ENCODE measurements at regions not wholly inside any gene's neighbourhood (a gene's known extent, or its start where the extent isn't known, plus 50 kb on each side); places are given as distances from the start of the nearest gene placed in this dataset.

DNA sequence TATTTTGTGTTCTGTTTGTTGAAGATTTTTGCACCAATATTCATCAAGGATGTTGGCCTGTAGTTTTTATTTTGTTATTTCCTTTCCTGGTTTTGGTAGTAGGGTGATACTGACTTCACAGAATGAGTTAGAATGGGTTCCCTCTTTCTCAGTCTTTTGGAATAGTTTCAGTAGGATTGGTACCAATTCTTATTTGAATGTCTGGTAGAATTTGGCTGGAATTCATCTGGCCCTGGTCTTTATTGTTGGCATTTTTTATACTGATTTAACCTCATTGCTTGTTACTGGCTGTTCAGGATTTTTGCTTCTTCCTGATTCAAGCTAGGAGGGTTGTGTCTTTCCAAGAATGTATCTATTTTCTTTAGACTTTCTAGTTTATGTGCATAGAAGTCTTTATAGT, 263.7 kb downstream of the SOX11 start:
- no peak for TF ChIP-seq EZH2 (IDR thresholded peaks at IDR 0.05; ENCODE audit: borderline replicate concordance, low read depth, low read length, severe bottlenecking)
- TF ChIP-seq, protein P1, sequence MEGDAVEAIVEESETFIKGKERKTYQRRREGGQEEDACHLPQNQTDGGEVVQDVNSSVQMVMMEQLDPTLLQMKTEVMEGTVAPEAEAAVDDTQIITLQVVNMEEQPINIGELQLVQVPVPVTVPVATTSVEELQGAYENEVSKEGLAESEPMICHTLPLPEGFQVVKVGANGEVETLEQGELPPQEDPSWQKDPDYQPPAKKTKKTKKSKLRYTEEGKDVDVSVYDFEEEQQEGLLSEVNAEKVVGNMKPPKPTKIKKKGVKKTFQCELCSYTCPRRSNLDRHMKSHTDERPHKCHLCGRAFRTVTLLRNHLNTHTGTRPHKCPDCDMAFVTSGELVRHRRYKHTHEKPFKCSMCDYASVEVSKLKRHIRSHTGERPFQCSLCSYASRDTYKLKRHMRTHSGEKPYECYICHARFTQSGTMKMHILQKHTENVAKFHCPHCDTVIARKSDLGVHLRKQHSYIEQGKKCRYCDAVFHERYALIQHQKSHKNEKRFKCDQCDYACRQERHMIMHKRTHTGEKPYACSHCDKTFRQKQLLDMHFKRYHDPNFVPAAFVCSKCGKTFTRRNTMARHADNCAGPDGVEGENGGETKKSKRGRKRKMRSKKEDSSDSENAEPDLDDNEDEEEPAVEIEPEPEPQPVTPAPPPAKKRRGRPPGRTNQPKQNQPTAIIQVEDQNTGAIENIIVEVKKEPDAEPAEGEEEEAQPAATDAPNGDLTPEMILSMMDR (IDR thresholded peaks at IDR 0.05; ENCODE audit: borderline replicate concordance, extremely low read depth, low read length, poor library complexity, severe bottlenecking) = no peak
- Histone ChIP-seq H4K20me1 (ENCODE audit: insufficient read depth, low read length) (no peaks in the 10 kb centered on the region), H3K36me3 (ENCODE audit: insufficient read depth, low read length) (no peaks in the 10 kb centered on the region), H2AFZ (ENCODE audit: low read depth, low read length) (no peak overlapping the region), H3K9ac (ENCODE audit: low read depth, low read length) (no peak overlapping the region), H3K4me2 (ENCODE audit: insufficient read depth, low read length) (no peak overlapping the region), H3K9me3 (ENCODE audit: insufficient read depth, low read length, severe bottlenecking) (no peaks in the 10 kb centered on the region), H3K4me3 (ENCODE audit: low read depth in 1 of 2, low read length in 2 of 2) (no peak overlapping the region), H3K27me3 (ENCODE audit: insufficient read depth, low read length, poor library complexity) (no peaks in the 10 kb centered on the region), H3K27ac (ENCODE audit: low read length) (no peak overlapping the region), H3K4me1 (ENCODE audit: insufficient read depth, low read length) (no peaks in the 10 kb centered on the region), H3K79me2 (ENCODE audit: insufficient read depth, low read length) (no peaks in the 10 kb centered on the region)
- DNase-seq (no peak), ATAC-seq (ENCODE audit: insufficient read depth, low read depth) (no peak)

DNA sequence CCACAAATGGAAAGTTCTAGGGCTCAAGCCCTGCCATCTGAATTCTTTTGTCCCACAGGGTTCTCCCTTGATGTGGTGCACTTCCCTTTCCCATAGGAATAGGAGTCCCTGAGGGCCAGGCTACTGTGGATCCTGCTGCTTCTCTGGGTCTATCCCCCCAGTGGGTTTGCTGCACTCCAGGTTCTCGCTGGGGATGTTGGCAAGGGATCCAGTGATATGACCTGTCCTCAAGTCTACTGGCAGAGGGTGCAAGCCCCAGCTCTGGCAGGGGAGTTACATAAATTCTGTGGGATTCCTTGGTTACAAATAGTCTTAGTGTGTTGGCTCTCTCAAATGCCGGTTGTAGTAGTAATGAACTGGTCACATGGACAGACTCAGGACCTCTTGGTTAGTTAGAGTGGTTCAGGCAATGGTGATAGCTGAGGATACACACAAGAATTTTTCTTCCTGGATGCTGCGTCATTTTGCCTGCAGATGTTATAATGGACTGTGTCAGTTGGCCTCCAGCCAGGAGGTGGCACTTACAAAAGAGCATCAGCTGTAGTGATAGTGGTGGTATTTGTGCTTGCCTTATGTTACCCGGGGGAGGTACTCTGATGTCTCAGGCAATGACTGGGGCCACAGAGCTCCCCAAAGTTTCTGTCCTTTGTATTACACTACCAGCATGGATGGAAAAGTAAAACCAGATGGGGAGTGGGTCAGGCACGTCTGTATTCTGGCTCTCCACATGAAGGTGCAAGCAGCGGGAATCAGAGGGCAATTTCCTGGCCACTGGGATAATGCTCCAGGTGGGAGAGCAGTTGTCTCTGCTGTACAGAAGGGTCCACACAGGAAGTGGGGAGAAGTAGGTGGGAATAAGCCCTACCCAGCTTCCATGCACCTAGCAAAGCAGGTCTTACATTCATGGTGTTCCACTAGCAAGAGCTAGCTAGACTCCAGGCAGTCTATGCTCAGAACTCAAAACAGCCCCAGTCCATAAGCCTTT, 267.9 kb downstream of the SOX11 start:
- no peak overlapping the region for H2AFZ ChIP-seq (ENCODE audit: low read depth, low read length)
- H3K27ac ChIP-seq (ENCODE audit: low read length) = no peak overlapping the region
- ATAC-seq (ENCODE audit: insufficient read depth, low read depth) (no peak), DNase-seq (no peak)
- H3K9ac ChIP-seq (ENCODE audit: low read depth, low read length) = no peak overlapping the region
- no peak overlapping the region for H3K4me2 ChIP-seq (ENCODE audit: insufficient read depth, low read length)
- no peaks in the 10 kb centered on the region for H3K4me1 ChIP-seq (ENCODE audit: insufficient read depth, low read length)
- H3K79me2 ChIP-seq (ENCODE audit: insufficient read depth, low read length) = no peaks in the 10 kb centered on the region
- no peaks in the 10 kb centered on the region for H3K36me3 ChIP-seq (ENCODE audit: insufficient read depth, low read length)
- no peaks in the 10 kb centered on the region for H3K9me3 ChIP-seq (ENCODE audit: insufficient read depth, low read length, severe bottlenecking)
- H3K27me3 ChIP-seq (ENCODE audit: insufficient read depth, low read length, poor library complexity) = no peaks in the 10 kb centered on the region
- no peak for TF ChIP-seq EZH2 (IDR thresholded peaks at IDR 0.05; ENCODE audit: borderline replicate concordance, low read depth, low read length, severe bottlenecking)
- TF ChIP-seq, protein P1 (IDR thresholded peaks at IDR 0.05; ENCODE audit: borderline replicate concordance, extremely low read depth, low read length, poor library complexity, severe bottlenecking) = no peak
- no peak overlapping the region for H3K4me3 ChIP-seq (ENCODE audit: low read depth in 1 of 2, low read length in 2 of 2)
- H4K20me1 ChIP-seq (ENCODE audit: insufficient read depth, low read length) = no peaks in the 10 kb centered on the region

- Histone ChIP-seq H2AFZ (ENCODE audit: low read depth, low read length) (no peak overlapping the region), H3K9me3 (ENCODE audit: insufficient read depth, low read length, severe bottlenecking) (no peaks in the 10 kb centered on the region), H3K27ac (ENCODE audit: low read length) (no peak overlapping the region), H3K4me2 (ENCODE audit: insufficient read depth, low read length) (no peak overlapping the region), H3K4me3 (ENCODE audit: low read depth in 1 of 2, low read length in 2 of 2) (no peak overlapping the region), H4K20me1 (ENCODE audit: insufficient read depth, low read length) (no peaks in the 10 kb centered on the region), H3K9ac (ENCODE audit: low read depth, low read length) (no peak overlapping the region), H3K27me3 (ENCODE audit: insufficient read depth, low read length, poor library complexity) (no peaks in the 10 kb centered on the region), H3K36me3 (ENCODE audit: insufficient read depth, low read length) (no peaks in the 10 kb centered on the region), H3K79me2 (ENCODE audit: insufficient read depth, low read length) (no peaks in the 10 kb centered on the region), H3K4me1 (ENCODE audit: insufficient read depth, low read length) (no peaks in the 10 kb centered on the region)
- DNase-seq (no peak), ATAC-seq (ENCODE audit: insufficient read depth, low read depth) (no peak)
- TF ChIP-seq EZH2 (IDR thresholded peaks at IDR 0.05; ENCODE audit: borderline replicate concordance, low read depth, low read length, severe bottlenecking) = no peak
- TF ChIP-seq, protein P1 (IDR thresholded peaks at IDR 0.05; ENCODE audit: borderline replicate concordance, extremely low read depth, low read length, poor library complexity, severe bottlenecking) = no peak
Observed at GRCh38 chr2:5967506-5967905, 275.3 kb downstream of the SOX11 start.
